Retinal pigment epithelial cell (primary cell): ENCODE measurements at regions not wholly inside any gene's neighbourhood (a gene's known extent, or its start where the extent isn't known, plus 50 kb on each side); places are given as distances from the start of the nearest gene placed in this dataset.

Experiments used
- DNase-seq: peaks from one replicate; pipeline ENCODE4 v3.0.0-alpha.2; 2010; ENCODE audit warnings: low read depth
- H3K4me3 ChIP-seq: 2 replicates; pipeline ENCODE4 v1.5.1; 2011; ENCODE audit warnings: mild to moderate bottlenecking, low read length, control low read depth, moderate library complexity
- TF ChIP-seq, protein P1 (sequence below): conservative IDR thresholded peaks from 2 replicates; pipeline ENCODE4 v1.5.1; 2011; ENCODE audit warnings: low read depth, low read length, control low read depth, inconsistent platforms

DNA sequence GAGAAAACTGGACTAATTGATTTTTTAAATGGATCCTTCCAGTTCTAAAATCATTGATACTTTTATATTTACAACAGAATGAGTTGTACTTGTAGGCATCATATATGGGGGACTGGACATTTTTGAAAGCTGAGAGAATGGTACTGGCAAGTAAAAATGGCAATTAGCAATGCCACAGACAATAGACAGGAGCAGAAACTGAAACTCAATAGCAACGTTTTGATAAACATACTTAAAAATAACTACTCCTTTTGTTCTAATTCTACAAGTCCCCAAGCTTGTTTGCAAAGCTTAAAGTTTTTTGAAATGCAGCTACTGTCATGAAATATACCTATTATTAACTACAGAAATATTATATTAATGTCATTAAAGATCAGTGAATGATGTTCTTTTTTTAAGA lies 52.8 kb upstream of the FBXL7 start:
- TF ChIP-seq, protein P1, sequence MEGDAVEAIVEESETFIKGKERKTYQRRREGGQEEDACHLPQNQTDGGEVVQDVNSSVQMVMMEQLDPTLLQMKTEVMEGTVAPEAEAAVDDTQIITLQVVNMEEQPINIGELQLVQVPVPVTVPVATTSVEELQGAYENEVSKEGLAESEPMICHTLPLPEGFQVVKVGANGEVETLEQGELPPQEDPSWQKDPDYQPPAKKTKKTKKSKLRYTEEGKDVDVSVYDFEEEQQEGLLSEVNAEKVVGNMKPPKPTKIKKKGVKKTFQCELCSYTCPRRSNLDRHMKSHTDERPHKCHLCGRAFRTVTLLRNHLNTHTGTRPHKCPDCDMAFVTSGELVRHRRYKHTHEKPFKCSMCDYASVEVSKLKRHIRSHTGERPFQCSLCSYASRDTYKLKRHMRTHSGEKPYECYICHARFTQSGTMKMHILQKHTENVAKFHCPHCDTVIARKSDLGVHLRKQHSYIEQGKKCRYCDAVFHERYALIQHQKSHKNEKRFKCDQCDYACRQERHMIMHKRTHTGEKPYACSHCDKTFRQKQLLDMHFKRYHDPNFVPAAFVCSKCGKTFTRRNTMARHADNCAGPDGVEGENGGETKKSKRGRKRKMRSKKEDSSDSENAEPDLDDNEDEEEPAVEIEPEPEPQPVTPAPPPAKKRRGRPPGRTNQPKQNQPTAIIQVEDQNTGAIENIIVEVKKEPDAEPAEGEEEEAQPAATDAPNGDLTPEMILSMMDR = no peak
- DNase-seq = no peak
- no peak overlapping the region for H3K4me3 ChIP-seq

DNA sequence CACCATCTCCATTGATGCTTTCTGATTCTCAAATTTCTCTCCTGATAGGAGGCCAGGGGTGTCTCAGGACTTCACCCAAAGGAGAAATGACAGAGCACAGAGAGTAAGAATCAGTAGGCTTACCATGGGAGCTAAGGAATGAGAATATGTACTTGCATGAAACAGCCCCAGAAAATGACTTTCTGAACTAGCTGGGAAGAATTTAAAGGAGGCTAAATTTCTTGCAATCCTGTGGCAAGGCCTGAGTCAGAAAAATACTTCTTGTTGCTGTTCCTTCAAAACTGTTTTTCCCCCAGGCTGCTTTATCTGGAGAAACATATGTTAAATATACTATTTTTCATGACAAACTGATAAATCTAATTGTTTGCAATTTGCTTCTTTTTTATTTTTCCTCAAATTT lies 53.4 kb upstream of the FBXL7 start:
- TF ChIP-seq, protein P1 = no peak
- H3K4me3 ChIP-seq = no peak overlapping the region
- no peak for DNase-seq

DNA sequence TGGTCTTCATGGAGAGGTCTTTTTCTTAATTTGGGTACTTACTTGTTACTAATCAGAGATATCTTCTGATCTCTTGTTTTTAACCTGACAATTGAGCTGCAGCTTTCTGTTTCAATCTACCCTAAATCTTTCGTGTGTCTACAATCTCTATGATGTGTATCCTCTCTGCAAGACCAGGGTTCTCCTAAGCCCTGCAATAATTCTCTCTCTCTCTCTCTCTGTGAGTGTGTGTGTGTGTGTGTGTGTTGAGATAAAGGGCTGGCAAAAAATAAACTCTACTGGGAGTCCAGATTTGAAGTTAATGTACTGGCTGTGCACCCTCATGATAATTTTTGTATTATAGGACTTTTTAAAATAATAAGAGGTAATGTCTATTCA lies 57.8 kb upstream of the FBXL7 start:
- TF ChIP-seq, protein P1 = no peak
- no peak for DNase-seq

DNA sequence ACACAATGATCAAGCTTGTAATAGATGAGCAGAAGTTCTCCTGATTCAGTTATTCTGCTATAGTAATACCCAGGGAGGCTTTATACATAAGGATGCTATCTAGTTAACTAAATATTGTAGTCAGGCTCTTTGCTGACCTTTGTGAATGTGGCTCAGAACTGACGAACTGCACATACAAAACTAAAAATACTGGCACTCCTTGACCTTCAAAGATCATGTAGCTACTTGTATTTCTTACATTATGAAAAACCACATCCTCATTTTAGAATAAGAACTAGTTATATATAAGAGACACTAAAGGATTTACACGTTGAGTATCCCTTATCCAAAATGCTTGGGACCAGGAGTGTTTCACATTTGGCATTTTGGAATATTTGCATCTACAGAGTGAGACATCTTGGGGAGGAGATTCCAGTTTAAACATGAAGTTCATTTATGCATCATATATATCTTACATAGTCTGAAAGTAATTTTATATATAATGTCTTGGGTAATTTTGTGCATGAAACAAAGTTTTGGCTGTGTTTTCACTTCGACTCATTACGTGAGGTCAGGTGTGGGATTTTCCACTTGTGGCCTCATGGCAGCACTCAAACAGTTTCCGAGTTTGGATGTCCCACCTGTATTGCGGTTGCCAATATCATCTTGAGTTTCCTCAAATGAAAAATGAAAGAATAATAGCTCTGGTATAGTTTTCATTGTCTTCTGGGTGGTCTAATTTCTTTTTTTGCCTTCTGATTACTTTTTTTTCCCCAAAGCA lies 58.4 kb upstream of the FBXL7 start:
- no peak overlapping the region for H3K4me3 ChIP-seq
- DNase-seq = no peak
- TF ChIP-seq, protein P1 = no peak

More for the DNA sequence above, 57.8 kb upstream of the FBXL7 start:
- H3K4me3 ChIP-seq = no peak overlapping the region

DNA sequence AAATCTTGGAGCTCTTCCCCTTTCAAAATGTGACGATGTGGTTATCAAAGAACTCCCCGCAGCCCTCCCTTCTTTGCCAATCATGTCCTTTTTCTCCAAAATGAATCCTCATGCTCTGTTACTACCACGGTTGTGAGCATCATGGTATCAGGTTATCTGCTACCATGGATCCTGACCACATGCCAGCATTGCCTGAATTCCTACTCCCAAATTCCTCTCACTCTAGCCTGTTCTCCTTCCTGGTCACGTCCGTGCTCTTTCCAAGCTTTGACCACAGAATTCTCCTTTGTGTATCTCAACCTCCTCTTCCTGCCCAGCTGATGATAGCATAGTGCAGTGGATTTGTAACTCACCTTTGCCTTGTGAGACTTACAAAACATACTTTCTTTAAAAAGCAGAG lies 59.5 kb upstream of the FBXL7 start:
- TF ChIP-seq, protein P1 = no peak
- no peak for DNase-seq
- no peak overlapping the region for H3K4me3 ChIP-seq

DNA sequence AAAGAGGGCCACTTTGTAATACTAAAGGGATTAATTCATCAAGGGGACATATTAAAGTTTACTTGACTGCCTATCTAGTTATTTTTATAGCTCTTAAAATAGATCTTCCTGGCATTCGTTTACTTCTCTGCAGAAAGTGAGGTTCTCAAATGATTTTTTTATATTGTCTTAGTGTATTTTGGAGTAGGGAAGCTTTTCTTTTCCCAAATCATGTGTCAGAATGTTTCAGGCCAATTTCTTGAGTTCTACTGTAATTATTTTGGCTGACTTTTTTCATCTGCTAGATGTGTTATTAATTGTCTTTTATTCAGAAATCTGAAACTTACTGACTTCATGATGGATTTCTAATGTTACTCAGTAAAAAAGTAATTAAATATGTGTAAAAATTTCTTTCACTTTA lies 60.2 kb upstream of the FBXL7 start:
- DNase-seq = no peak
- H3K4me3 ChIP-seq = no peak overlapping the region
- TF ChIP-seq, protein P1 = no peak

DNA sequence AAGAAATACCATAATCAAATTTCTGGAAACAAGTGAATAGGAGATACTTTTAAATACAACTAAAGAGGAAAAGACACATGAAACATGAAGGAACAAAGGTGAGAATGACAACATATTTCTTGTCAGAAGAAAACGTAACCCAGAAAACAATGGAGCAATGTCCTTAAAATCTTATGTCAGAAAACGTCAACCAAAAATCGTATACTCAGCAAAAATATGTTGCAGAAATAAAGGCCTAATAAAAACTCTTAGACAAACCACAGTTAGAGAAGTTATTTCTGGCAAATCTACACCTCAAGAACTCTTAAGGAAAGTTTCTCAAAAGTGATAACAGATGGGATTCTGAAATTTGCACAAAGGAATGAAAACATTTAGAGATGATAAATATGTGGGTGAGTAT lies 66.3 kb upstream of the FBXL7 start:
- TF ChIP-seq, protein P1 = no peak
- H3K4me3 ChIP-seq = no peak overlapping the region
- no peak for DNase-seq
